PFSK-1 (cell line): ENCODE measurements at regions not wholly inside any gene's neighbourhood (a gene's known extent, or its start where the extent isn't known, plus 50 kb on each side); places are given as distances from the start of the nearest gene placed in this dataset.

Experiments used
- POLR2AphosphoS5 ChIP-seq: IDR thresholded peaks from 2 replicates; pipeline ENCODE4 v1.6.1; 2012; ENCODE audit warnings: low read depth, mild to moderate bottlenecking, control low read depth, low read length, moderate library complexity
- REST ChIP-seq, 2 experiments: IDR thresholded peaks; 2 replicates each; pipeline versions ENCODE4 v1.6.1 to v1.8.0; 2011 to 2012; ENCODE audit warnings: low read depth in 2 of 2, low read length in 2 of 2, control low read depth in 1 of 2, inconsistent platforms in 1 of 2, mild to moderate bottlenecking in 1 of 2, moderate library complexity in 1 of 2; ENCODE audit not compliant: insufficient read depth in 1 of 2
- SIN3A ChIP-seq: IDR thresholded peaks from 2 replicates; pipeline ENCODE4 v1.6.1; 2012; ENCODE audit warnings: mild to moderate bottlenecking, low read length, moderate library complexity, borderline replicate concordance; ENCODE audit not compliant: insufficient read depth

GRCh38 chr2:195251214-195251613, 405.8 kb upstream of the SLC39A10 start:
- TF ChIP-seq REST (IDR thresholded peaks at IDR 0.05; ENCODE audit: insufficient read depth in 1 of 2, low read depth in 2 of 2, low read length in 2 of 2) = no peak
- no peak for TF ChIP-seq POLR2AphosphoS5
- TF ChIP-seq SIN3A = no peak
